ENCODE measurements at regions not wholly inside any gene's neighbourhood (a gene's known extent, or its start where the extent isn't known, plus 50 kb on each side); places are given as distances from the start of the nearest gene placed in this dataset.

- no peak for TF ChIP-seq EZH2 (IDR thresholded peaks at IDR 0.05; ENCODE audit: insufficient read depth, poor library complexity, severe bottlenecking)
- TF ChIP-seq EZH2phosphoT487 (IDR thresholded peaks at IDR 0.05; ENCODE audit: insufficient read depth, low read depth): no peak
These were observed 645.1 kb downstream of the TBC1D22A start for GRCh38 chr22:47407461-47408025.
